Caco-2 (cell line): ENCODE measurements at regions not wholly inside any gene's neighbourhood (a gene's known extent, or its start where the extent isn't known, plus 50 kb on each side); places are given as distances from the start of the nearest gene placed in this dataset.

ENCODE experiments used
- BruUV-seq: library from RNA; stranded (reverse); fragments of 400-500 nt; replicated peaks from 2 replicates; lab custom pipeline; 2021; lab: Mats Ljungman, UMichigan
- CTCF ChIA-PET: fragments of 300-600 bp; sonication (Branson Sonifier 250); formaldehyde crosslinking; loops from one replicate; lab custom pipeline; 2022; ENCODE audit warnings: antibody characterized with exemption; lab: Charles Lee
- POLR2A ChIA-PET: fragments of 300-600 bp; sonication (Branson Sonifier 250); formaldehyde crosslinking; loops from one replicate; lab custom pipeline; 2022; ENCODE audit warnings: antibody characterized with exemption; lab: Charles Lee
- DNase-seq, 2 experiments: peaks; one replicate each; pipeline versions ENCODE4 v3.0.0 to v3.0.0-alpha.2; 2020 to 2022
- H3K27me3 ChIP-seq: replicated peaks from 2 replicates; pipeline ENCODE4 v1.6.0; 2011; ENCODE audit warnings: low read length; ENCODE audit not compliant: control insufficient read depth, insufficient read depth
- H3K36me3 ChIP-seq: 2 replicates; pipeline ENCODE4 v1.5.1; 2011; ENCODE audit warnings: low read length; ENCODE audit not compliant: control insufficient read depth, insufficient read depth
- H3K4me1 ChIP-seq: fragments of 250-450 bp; sonication (Bioruptor Pico); 2 replicates; pipeline ENCODE4 v1.5.1; 2020; ENCODE audit warnings: mild to moderate bottlenecking
- H3K4me3 ChIP-seq: 2 replicates; pipeline ENCODE4 v1.5.1; 2011; ENCODE audit warnings: low read depth, mild to moderate bottlenecking, control low read depth, low read length
- H3K9me3 ChIP-seq: fragments of 250-450 bp; sonication (Bioruptor Pico); 2 replicates; pipeline ENCODE4 v1.5.1; 2020; ENCODE audit warnings: mild to moderate bottlenecking, moderate library complexity
- H3K27ac Mint-ChIP-seq: one replicate; pipeline ENCODE4 v1.8.0; 2022; ENCODE audit warnings: mixed read lengths; ENCODE audit not compliant: unreplicated experiment
- H3K27me3 Mint-ChIP-seq: one replicate; pipeline ENCODE4 v1.8.0; 2022; ENCODE audit warnings: mixed read lengths; ENCODE audit not compliant: insufficient read depth, unreplicated experiment
- H3K36me3 Mint-ChIP-seq: one replicate; pipeline ENCODE4 v1.8.0; 2022; ENCODE audit warnings: mild to moderate bottlenecking, mixed read lengths; ENCODE audit not compliant: insufficient read depth, unreplicated experiment
- H3K4me1 Mint-ChIP-seq: one replicate; pipeline ENCODE4 v1.8.0; 2022; ENCODE audit warnings: low read depth, mixed read lengths; ENCODE audit not compliant: unreplicated experiment
- H3K4me3 Mint-ChIP-seq: one replicate; pipeline ENCODE4 v1.8.0; 2022; ENCODE audit warnings: mild to moderate bottlenecking, moderate library complexity, mixed read lengths; ENCODE audit not compliant: unreplicated experiment
- H3K9me3 Mint-ChIP-seq: one replicate; pipeline ENCODE4 v1.8.0; 2022; ENCODE audit warnings: mixed read lengths; ENCODE audit not compliant: unreplicated experiment
- CTCF ChIP-seq, 2 experiments: fragments of 200-600 bp in 1 of 2; IDR thresholded peaks; 1 replicate in 1 of 2; 2 replicates in 1 of 2; pipeline versions ENCODE4 v1.5.1 to v1.8.0; 2011 to 2022; ENCODE audit warnings: antibody characterized with exemption in 1 of 2, control low read depth in 1 of 2, inconsistent platforms in 1 of 2, low read depth in 1 of 2, low read length in 1 of 2, mild to moderate bottlenecking in 1 of 2, moderate library complexity in 1 of 2; ENCODE audit not compliant: insufficient read depth in 1 of 2, severe bottlenecking in 1 of 2, unreplicated experiment in 1 of 2
- intact Hi-C: fragments of 100-400 bp; cut with micrococcal nuclease; formaldehyde crosslinking; loops from one replicate; pipeline ENCODE4 v1.10.0; 2022; ENCODE audit not compliant: unreplicated experiment

GRCh38 chr10:90302758-90303481, 554.9 kb downstream of the HTR7 start:
- TF ChIP-seq CTCF (IDR thresholded peaks at IDR 0.05; ENCODE audit: insufficient read depth in 1 of 2, low read depth in 1 of 2, low read length in 1 of 2, severe bottlenecking in 1 of 2, unreplicated experiment in 1 of 2), result no peak
- no peaks in the 10 kb centered on the region for H3K9me3 ChIP-seq
- no peak for DNase-seq
- H3K27me3 Mint-ChIP-seq, result peaks cover 4% of the 10 kb centered on the region
- no peaks in the 10 kb centered on the region for H3K4me1 ChIP-seq
- POLR2A ChIA-PET, result no interaction called here
- H3K4me3 ChIP-seq, result no peak overlapping the region
- H3K4me3 Mint-ChIP-seq, result no peak overlapping the region
- no peaks in the 10 kb centered on the region for H3K36me3 ChIP-seq
- no peaks in the 10 kb centered on the region for H3K9me3 Mint-ChIP-seq
- H3K27ac Mint-ChIP-seq, result no peak overlapping the region
- no peaks in the 10 kb centered on the region for H3K4me1 Mint-ChIP-seq
- CTCF ChIA-PET, result no interaction called here
- intact Hi-C loops, result no loop called here
- no TSS peak for BruUV-seq
- H3K27me3 ChIP-seq, result no peaks in the 10 kb centered on the region
- no peaks in the 10 kb centered on the region for H3K36me3 Mint-ChIP-seq

DNA sequence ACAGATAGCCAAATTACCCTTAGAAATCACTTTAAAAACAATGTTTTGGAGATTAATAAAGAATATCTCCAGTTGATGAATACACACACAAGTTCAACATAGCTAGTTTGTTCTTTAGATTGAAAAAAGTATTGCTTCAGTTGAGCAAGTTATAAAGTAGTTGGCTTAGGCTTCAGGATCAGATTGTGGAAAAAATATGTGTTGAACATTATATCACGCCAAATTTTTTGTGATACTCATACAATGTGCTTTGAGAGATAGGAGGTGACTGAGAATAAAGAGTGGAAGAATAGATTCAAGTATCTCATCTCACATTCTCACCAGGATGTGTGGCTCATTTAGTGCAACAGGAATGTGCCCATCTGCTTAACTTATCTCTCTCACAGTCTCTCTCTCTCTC, 553.3 kb downstream of the HTR7 start:
- H3K27ac Mint-ChIP-seq, result no peak overlapping the region
- Histone ChIP-seq H3K27me3 (no peaks in the 10 kb centered on the region), H3K4me1 (no peaks in the 10 kb centered on the region), H3K4me3 (no peak overlapping the region), H3K9me3 (no peaks in the 10 kb centered on the region), H3K36me3 (no peaks in the 10 kb centered on the region)
- peaks cover 4% of the 10 kb centered on the region for H3K27me3 Mint-ChIP-seq
- POLR2A ChIA-PET, result no interaction called here
- no peaks in the 10 kb centered on the region for H3K9me3 Mint-ChIP-seq
- no peak for DNase-seq
- H3K4me3 Mint-ChIP-seq, result no peak overlapping the region
- CTCF ChIA-PET, result no interaction called here
- intact Hi-C loops, result no loop called here
- no peaks in the 10 kb centered on the region for H3K4me1 Mint-ChIP-seq
- no peak for TF ChIP-seq CTCF (IDR thresholded peaks at IDR 0.05; ENCODE audit: insufficient read depth in 1 of 2, low read depth in 1 of 2, low read length in 1 of 2, severe bottlenecking in 1 of 2, unreplicated experiment in 1 of 2)
- H3K36me3 Mint-ChIP-seq, result no peaks in the 10 kb centered on the region
- no TSS peak for BruUV-seq

- Mint-ChIP-seq H3K4me1 (no peaks in the 10 kb centered on the region), H3K27ac (no peak overlapping the region), H3K4me3 (no peak overlapping the region), H3K27me3 (peaks cover 4% of the 10 kb centered on the region), H3K9me3 (no peaks in the 10 kb centered on the region), H3K36me3 (no peaks in the 10 kb centered on the region)
- intact Hi-C loops, result no loop called here
- ChIA-PET POLR2A (no interaction called here), CTCF (no interaction called here)
- BruUV-seq, result no TSS peak
- DNase-seq, result no peak
- Histone ChIP-seq H3K9me3 (no peaks in the 10 kb centered on the region), H3K27me3 (no peaks in the 10 kb centered on the region), H3K4me3 (no peak overlapping the region), H3K4me1 (no peaks in the 10 kb centered on the region), H3K36me3 (no peaks in the 10 kb centered on the region)
- TF ChIP-seq CTCF (IDR thresholded peaks at IDR 0.05; ENCODE audit: insufficient read depth in 1 of 2, low read depth in 1 of 2, low read length in 1 of 2, severe bottlenecking in 1 of 2, unreplicated experiment in 1 of 2), result no peak
These were observed 551.7 kb downstream of the HTR7 start for GRCh38 chr10:90306187-90306586.
